Cardiac fibroblast (primary cell): ENCODE measurements at regions not wholly inside any gene's neighbourhood (a gene's known extent, or its start where the extent isn't known, plus 50 kb on each side); places are given as distances from the start of the nearest gene placed in this dataset.

Experiments
- DNase-seq, 2 donors: peaks; one replicate each; pipeline versions ENCODE4 v3.0.0 to v3.0.0-alpha.2; 2010; ENCODE audit warnings: low read depth in 2 of 2
- H3K4me3 ChIP-seq, 2 donors: replicated peaks in 1 of 2; 1 replicate in 1 of 2; 2 replicates in 1 of 2; pipeline ENCODE4 v1.5.1; 2011; ENCODE audit warnings: low read depth in 2 of 2, low read length in 2 of 2, mild to moderate bottlenecking in 2 of 2, moderate library complexity in 1 of 2
- CTCF ChIP-seq: IDR thresholded peaks from one replicate; pipeline ENCODE4 v1.5.1; 2011; ENCODE audit warnings: low read depth, mild to moderate bottlenecking, low read length, inconsistent platforms

- TF ChIP-seq CTCF, result no peak
- no peak overlapping the region for H3K4me3 ChIP-seq
- no peak for DNase-seq
These were observed 371.7 kb upstream of the FGF13 start for GRCh38 chrX:139083191-139083590.

GRCh38 chrX:139081965-139082364 is 370.4 kb upstream of the FGF13 start:
- no peak for TF ChIP-seq CTCF
- DNase-seq, result no peak
- no peak overlapping the region for H3K4me3 ChIP-seq

GRCh38 chrX:139079789-139080188 is 368.3 kb upstream of the FGF13 start:
- no peak for DNase-seq
- H3K4me3 ChIP-seq, result no peak overlapping the region
- TF ChIP-seq CTCF, result no peak

GRCh38 chrX:139078761-139079280 is 367.3 kb upstream of the FGF13 start:
- no peak for DNase-seq

GRCh38 chrX:139078342-139078741 is 366.8 kb upstream of the FGF13 start:
- no peak for DNase-seq
- H3K4me3 ChIP-seq, result no peak overlapping the region
- no peak for TF ChIP-seq CTCF

More at GRCh38 chrX:139078761-139079280, 367.3 kb upstream of the FGF13 start:
- no peak overlapping the region for H3K4me3 ChIP-seq
- TF ChIP-seq CTCF, result no peak

- H3K4me3 ChIP-seq, result no peak overlapping the region
- no peak for TF ChIP-seq CTCF
- DNase-seq, result peak; percentile 0 to 2
These were observed 366.0 kb upstream of the FGF13 start for GRCh38 chrX:139077281-139078250.
